ENCODE measurements at regions not wholly inside any gene's neighbourhood (a gene's known extent, or its start where the extent isn't known, plus 50 kb on each side); places are given as distances from the start of the nearest gene placed in this dataset.

GRCh38 chrX:107574054-107574683 is 54.1 kb upstream of the PRPS1 start:
- no peaks in the 10 kb centered on the region for H3K9me2 ChIP-seq (ENCODE audit: low read depth, low read length)
- H3K4me3 ChIP-seq (ENCODE audit: low read depth, low read length, poor library complexity, severe bottlenecking): no peak overlapping the region
- H3K9ac ChIP-seq (ENCODE audit: low read length): no peak overlapping the region
- H3K36me3 ChIP-seq (ENCODE audit: insufficient read depth, low read length): no peaks in the 10 kb centered on the region
- H3K27me3 ChIP-seq (ENCODE audit: insufficient read depth, low read length): no peaks in the 10 kb centered on the region
- no peak overlapping the region for H2AFZ ChIP-seq (ENCODE audit: low read length)
- H3K9me3 ChIP-seq (ENCODE audit: low read length): no peaks in the 10 kb centered on the region
- no peak overlapping the region for H3K27ac ChIP-seq (ENCODE audit: low read depth, low read length, poor library complexity, severe bottlenecking)
- no peaks in the 10 kb centered on the region for H3K79me2 ChIP-seq (ENCODE audit: insufficient read depth, low read length)
- H4K20me1 ChIP-seq (ENCODE audit: insufficient read depth, low read length): no peaks in the 10 kb centered on the region
- no peaks in the 10 kb centered on the region for H3F3A ChIP-seq (ENCODE audit: insufficient read depth, low read length)
- no peak overlapping the region for H3K4me2 ChIP-seq (ENCODE audit: low read length)
- TF ChIP-seq EZH2 (IDR thresholded peaks at IDR 0.05; ENCODE audit: borderline replicate concordance, low read length) (no peak), CTCF (IDR thresholded peaks at IDR 0.05; ENCODE audit: low read length) (no peak)
- H3K4me1 ChIP-seq (ENCODE audit: insufficient read depth, low read length, severe bottlenecking): no peaks in the 10 kb centered on the region

- no peaks in the 10 kb centered on the region for H3F3A ChIP-seq (ENCODE audit: insufficient read depth, low read length)
- H3K36me3 ChIP-seq (ENCODE audit: insufficient read depth, low read length): no peaks in the 10 kb centered on the region
- H3K9me3 ChIP-seq (ENCODE audit: low read length): no peaks in the 10 kb centered on the region
- no peaks in the 10 kb centered on the region for H3K9me2 ChIP-seq (ENCODE audit: low read depth, low read length)
- H3K4me2 ChIP-seq (ENCODE audit: low read length): no peak overlapping the region
- no peak overlapping the region for H2AFZ ChIP-seq (ENCODE audit: low read length)
- no peak overlapping the region for H3K27ac ChIP-seq (ENCODE audit: low read depth, low read length, poor library complexity, severe bottlenecking)
- no peak overlapping the region for H3K4me3 ChIP-seq (ENCODE audit: low read depth, low read length, poor library complexity, severe bottlenecking)
- TF ChIP-seq CTCF (IDR thresholded peaks at IDR 0.05; ENCODE audit: low read length): no peak
- no peak overlapping the region for H3K9ac ChIP-seq (ENCODE audit: low read length)
- no peaks in the 10 kb centered on the region for H3K79me2 ChIP-seq (ENCODE audit: insufficient read depth, low read length)
- no peaks in the 10 kb centered on the region for H3K4me1 ChIP-seq (ENCODE audit: insufficient read depth, low read length, severe bottlenecking)
- H3K27me3 ChIP-seq (ENCODE audit: insufficient read depth, low read length): no peaks in the 10 kb centered on the region
- no peaks in the 10 kb centered on the region for H4K20me1 ChIP-seq (ENCODE audit: insufficient read depth, low read length)
Measured at GRCh38 chrX:107574711-107575110, 53.6 kb upstream of the PRPS1 start.

- H3K27ac ChIP-seq (ENCODE audit: low read depth, low read length, poor library complexity, severe bottlenecking): no peak overlapping the region
- no peaks in the 10 kb centered on the region for H4K20me1 ChIP-seq (ENCODE audit: insufficient read depth, low read length)
- H3K4me1 ChIP-seq (ENCODE audit: insufficient read depth, low read length, severe bottlenecking): no peaks in the 10 kb centered on the region
- TF ChIP-seq EZH2 (IDR thresholded peaks at IDR 0.05; ENCODE audit: borderline replicate concordance, low read length) (no peak), CTCF (IDR thresholded peaks at IDR 0.05; ENCODE audit: low read length) (no peak)
- no peaks in the 10 kb centered on the region for H3K36me3 ChIP-seq (ENCODE audit: insufficient read depth, low read length)
- no peaks in the 10 kb centered on the region for H3K27me3 ChIP-seq (ENCODE audit: insufficient read depth, low read length)
- no peaks in the 10 kb centered on the region for H3K9me3 ChIP-seq (ENCODE audit: low read length)
- no peaks in the 10 kb centered on the region for H3K79me2 ChIP-seq (ENCODE audit: insufficient read depth, low read length)
- no peaks in the 10 kb centered on the region for H3F3A ChIP-seq (ENCODE audit: insufficient read depth, low read length)
- no peaks in the 10 kb centered on the region for H3K9me2 ChIP-seq (ENCODE audit: low read depth, low read length)
- H2AFZ ChIP-seq (ENCODE audit: low read length): no peak overlapping the region
- no peak overlapping the region for H3K9ac ChIP-seq (ENCODE audit: low read length)
- H3K4me3 ChIP-seq (ENCODE audit: low read depth, low read length, poor library complexity, severe bottlenecking): no peak overlapping the region
- H3K4me2 ChIP-seq (ENCODE audit: low read length): no peak overlapping the region
Measured at GRCh38 chrX:107576392-107576791, 51.9 kb upstream of the PRPS1 start.

Data from OCI-LY1 (cell line).